Cardiac muscle cell (in vitro differentiated cells and primary cell): ENCODE measurements at regions not wholly inside any gene's neighbourhood (a gene's known extent, or its start where the extent isn't known, plus 50 kb on each side); places are given as distances from the start of the nearest gene placed in this dataset.

Experiments used
- DNase-seq, 2 donors: peaks; one replicate each; pipeline versions ENCODE4 v3.0.0 to v3.0.0-alpha.2; 2010 to 2017; ENCODE audit warnings: low read depth in 1 of 2, low spot score in 1 of 2
- H3K27ac ChIP-seq: fragments of 200-600 bp; sonication (generic); 2 replicates; pipeline ENCODE4 v1.5.1; 2016
- H3K27me3 ChIP-seq: fragments of 200-600 bp; sonication (generic); 2 replicates; pipeline ENCODE4 v1.6.0; 2016; ENCODE audit warnings: control low read depth
- H3K36me3 ChIP-seq: fragments of 200-600 bp; sonication (generic); 2 replicates; pipeline ENCODE4 v1.5.1; 2016; ENCODE audit warnings: control low read depth
- H3K4me1 ChIP-seq: fragments of 200-600 bp; sonication (generic); 2 replicates; pipeline ENCODE4 v1.8.1; 2017; ENCODE audit warnings: low read depth, mild to moderate bottlenecking, mixed run types
- H3K4me3 ChIP-seq: fragments of 200-600 bp; sonication (generic); 2 replicates; pipeline ENCODE4 v1.5.1; 2016; ENCODE audit warnings: mild to moderate bottlenecking
- H3K9me3 ChIP-seq: fragments of 200-600 bp; sonication (generic); 2 replicates; pipeline ENCODE4 v1.5.1; 2017; ENCODE audit warnings: low read depth, mild to moderate bottlenecking, control low read depth
- TF ChIP-seq, protein P1 (sequence below): IDR thresholded peaks from 2 replicates; pipeline ENCODE4 v1.5.1; 2012; ENCODE audit warnings: low read depth, mild to moderate bottlenecking, low read length

- Histone ChIP-seq H3K4me3 (no peak overlapping the region), H3K27ac (peak overlapping the region; percentile 31), H3K36me3 (no peaks in the 10 kb centered on the region), H3K4me1 (peaks cover 34% of the 10 kb centered on the region), H3K9me3 (no peaks in the 10 kb centered on the region), H3K27me3 (no peaks in the 10 kb centered on the region)
- no peak for DNase-seq
- TF ChIP-seq, protein P1, sequence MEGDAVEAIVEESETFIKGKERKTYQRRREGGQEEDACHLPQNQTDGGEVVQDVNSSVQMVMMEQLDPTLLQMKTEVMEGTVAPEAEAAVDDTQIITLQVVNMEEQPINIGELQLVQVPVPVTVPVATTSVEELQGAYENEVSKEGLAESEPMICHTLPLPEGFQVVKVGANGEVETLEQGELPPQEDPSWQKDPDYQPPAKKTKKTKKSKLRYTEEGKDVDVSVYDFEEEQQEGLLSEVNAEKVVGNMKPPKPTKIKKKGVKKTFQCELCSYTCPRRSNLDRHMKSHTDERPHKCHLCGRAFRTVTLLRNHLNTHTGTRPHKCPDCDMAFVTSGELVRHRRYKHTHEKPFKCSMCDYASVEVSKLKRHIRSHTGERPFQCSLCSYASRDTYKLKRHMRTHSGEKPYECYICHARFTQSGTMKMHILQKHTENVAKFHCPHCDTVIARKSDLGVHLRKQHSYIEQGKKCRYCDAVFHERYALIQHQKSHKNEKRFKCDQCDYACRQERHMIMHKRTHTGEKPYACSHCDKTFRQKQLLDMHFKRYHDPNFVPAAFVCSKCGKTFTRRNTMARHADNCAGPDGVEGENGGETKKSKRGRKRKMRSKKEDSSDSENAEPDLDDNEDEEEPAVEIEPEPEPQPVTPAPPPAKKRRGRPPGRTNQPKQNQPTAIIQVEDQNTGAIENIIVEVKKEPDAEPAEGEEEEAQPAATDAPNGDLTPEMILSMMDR = no peak
Observed at GRCh38 chr16:87552072-87552718, 50.1 kb upstream of the JPH3 start.

DNA sequence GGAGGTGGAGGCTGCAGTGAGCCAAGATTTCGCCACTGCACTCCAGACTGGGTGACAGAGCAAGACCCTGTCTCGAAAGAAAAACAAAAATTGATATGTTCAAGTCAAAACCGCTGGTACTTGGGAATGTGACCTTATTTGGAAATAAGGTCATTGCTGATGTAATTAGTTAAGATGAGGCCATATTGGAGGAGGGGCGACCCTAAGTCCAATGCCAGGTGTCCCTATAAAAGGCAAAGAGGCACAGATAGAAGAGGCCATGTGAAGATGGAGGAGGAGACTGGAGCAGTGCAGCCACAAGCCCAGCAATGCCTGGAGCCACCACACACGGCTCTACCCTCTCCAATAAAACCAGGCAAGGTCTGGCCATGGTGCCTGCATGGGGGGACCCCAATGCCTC, 50.8 kb upstream of the JPH3 start:
- no peaks in the 10 kb centered on the region for H3K27me3 ChIP-seq
- H3K9me3 ChIP-seq = no peaks in the 10 kb centered on the region
- TF ChIP-seq, protein P1 = no peak
- H3K4me3 ChIP-seq = no peak overlapping the region
- no peak overlapping the region for H3K27ac ChIP-seq
- H3K4me1 ChIP-seq = peaks cover 28% of the 10 kb centered on the region
- DNase-seq = no peak
- no peaks in the 10 kb centered on the region for H3K36me3 ChIP-seq

GRCh38 chr16:87550495-87550961, 51.8 kb upstream of the JPH3 start:
- TF ChIP-seq, protein P1 = peak; percentile 94
- Histone ChIP-seq H3K9me3 (no peaks in the 10 kb centered on the region), H3K36me3 (no peaks in the 10 kb centered on the region), H3K27ac (no peak overlapping the region), H3K4me1 (peaks cover 23% of the 10 kb centered on the region), H3K27me3 (no peaks in the 10 kb centered on the region), H3K4me3 (no peak overlapping the region)
- DNase-seq = peak in 1 of 2 donors; percentile 55

DNA sequence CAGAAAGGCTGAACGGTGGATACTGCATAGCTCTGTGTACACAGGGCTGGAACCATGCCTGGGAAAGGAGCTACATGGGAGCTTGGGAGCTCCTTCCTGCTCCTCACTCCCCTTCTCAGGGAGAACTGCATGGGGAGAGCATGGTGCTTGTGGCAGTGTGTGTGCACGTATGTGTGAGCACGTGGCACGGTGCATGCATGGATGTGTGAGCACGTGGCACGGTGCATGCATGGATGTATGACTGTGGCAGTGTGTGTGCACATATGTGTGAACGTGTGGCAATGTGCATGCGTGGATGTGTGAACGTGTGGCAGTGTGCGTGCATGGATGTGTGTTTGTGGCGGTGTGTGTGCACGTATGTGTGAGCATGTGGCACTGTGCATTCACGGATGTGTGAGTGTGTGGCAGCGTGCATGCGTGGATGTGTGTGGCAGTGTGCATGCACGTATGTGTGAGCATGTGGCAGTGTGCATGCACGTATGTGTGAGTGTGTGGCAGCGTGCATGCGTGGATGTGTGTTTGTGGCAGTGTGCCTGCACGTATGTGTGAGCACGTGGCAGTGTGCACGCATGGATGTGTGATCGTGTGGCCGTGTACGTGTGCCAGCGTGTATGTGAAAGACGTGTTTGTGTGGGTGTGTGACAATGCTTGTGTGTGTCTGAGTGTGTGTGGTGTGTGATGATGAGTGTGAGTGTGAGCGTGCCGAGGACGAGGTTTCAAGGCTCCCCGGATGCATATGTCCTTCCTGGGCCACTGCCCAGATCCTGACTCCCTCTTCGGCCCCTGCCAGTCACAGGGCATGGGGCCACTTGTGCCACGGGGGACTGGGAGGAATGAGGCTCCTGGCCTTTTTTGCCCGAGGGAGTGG, 52.4 kb upstream of the JPH3 start:
- no peaks in the 10 kb centered on the region for H3K9me3 ChIP-seq
- TF ChIP-seq, protein P1 = no peak
- no peaks in the 10 kb centered on the region for H3K27me3 ChIP-seq
- H3K4me3 ChIP-seq = no peak overlapping the region
- DNase-seq = no peak
- H3K36me3 ChIP-seq = no peaks in the 10 kb centered on the region
- no peak overlapping the region for H3K27ac ChIP-seq
- peaks cover 17% of the 10 kb centered on the region for H3K4me1 ChIP-seq

GRCh38 chr16:87548046-87548445, 54.3 kb upstream of the JPH3 start:
- TF ChIP-seq, protein P1 = no peak
- no peaks in the 10 kb centered on the region for H3K36me3 ChIP-seq
- H3K4me3 ChIP-seq = no peak overlapping the region
- no peaks in the 10 kb centered on the region for H3K9me3 ChIP-seq
- H3K4me1 ChIP-seq = peaks cover 5% of the 10 kb centered on the region
- no peaks in the 10 kb centered on the region for H3K27me3 ChIP-seq
- no peak overlapping the region for H3K27ac ChIP-seq
- DNase-seq = no peak
